ENCODE measurements at regions not wholly inside any gene's neighbourhood (a gene's known extent, or its start where the extent isn't known, plus 50 kb on each side); places are given as distances from the start of the nearest gene placed in this dataset.

GRCh38 chr9:91033797-91034196, 232.2 kb downstream of the SYK start:
- TF ChIP-seq, protein P1, sequence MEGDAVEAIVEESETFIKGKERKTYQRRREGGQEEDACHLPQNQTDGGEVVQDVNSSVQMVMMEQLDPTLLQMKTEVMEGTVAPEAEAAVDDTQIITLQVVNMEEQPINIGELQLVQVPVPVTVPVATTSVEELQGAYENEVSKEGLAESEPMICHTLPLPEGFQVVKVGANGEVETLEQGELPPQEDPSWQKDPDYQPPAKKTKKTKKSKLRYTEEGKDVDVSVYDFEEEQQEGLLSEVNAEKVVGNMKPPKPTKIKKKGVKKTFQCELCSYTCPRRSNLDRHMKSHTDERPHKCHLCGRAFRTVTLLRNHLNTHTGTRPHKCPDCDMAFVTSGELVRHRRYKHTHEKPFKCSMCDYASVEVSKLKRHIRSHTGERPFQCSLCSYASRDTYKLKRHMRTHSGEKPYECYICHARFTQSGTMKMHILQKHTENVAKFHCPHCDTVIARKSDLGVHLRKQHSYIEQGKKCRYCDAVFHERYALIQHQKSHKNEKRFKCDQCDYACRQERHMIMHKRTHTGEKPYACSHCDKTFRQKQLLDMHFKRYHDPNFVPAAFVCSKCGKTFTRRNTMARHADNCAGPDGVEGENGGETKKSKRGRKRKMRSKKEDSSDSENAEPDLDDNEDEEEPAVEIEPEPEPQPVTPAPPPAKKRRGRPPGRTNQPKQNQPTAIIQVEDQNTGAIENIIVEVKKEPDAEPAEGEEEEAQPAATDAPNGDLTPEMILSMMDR (IDR thresholded peaks at IDR 0.05; ENCODE audit: low read depth, low read length, poor library complexity, severe bottlenecking): peak; percentile 93
- TF ChIP-seq EZH2phosphoT487 (IDR thresholded peaks at IDR 0.05; ENCODE audit: borderline replicate concordance, low read length): no peak

Measured in DOHH2 (cell line).